NCI-H1694 (cell line): ENCODE measurements at regions not wholly inside any gene's neighbourhood (a gene's known extent, or its start where the extent isn't known, plus 50 kb on each side); places are given as distances from the start of the nearest gene placed in this dataset.

ENCODE experiments used
- DNase-seq: peaks from one replicate; lab custom pipeline; 2025; lab: John Stamatoyannopoulos, UW

- no peak for DNase-seq
These were observed 142.0 kb downstream of the PTPN20 start for GRCh38 chr10:47053081-47053798.

- no peak for DNase-seq
These were observed 143.7 kb downstream of the PTPN20 start for GRCh38 chr10:47054974-47055373.

GRCh38 chr10:47055386-47056246 lies 144.4 kb downstream of the PTPN20 start:
- DNase-seq: no peak

- DNase-seq: no peak
These were observed 145.0 kb downstream of the PTPN20 start for GRCh38 chr10:47056247-47056510.

GRCh38 chr10:47057471-47057870 lies 146.2 kb downstream of the PTPN20 start:
- DNase-seq: no peak

GRCh38 chr10:47058032-47058702 lies 146.9 kb downstream of the PTPN20 start:
- no peak for DNase-seq

- DNase-seq: no peak
These were observed 147.7 kb downstream of the PTPN20 start for GRCh38 chr10:47058961-47059391.

- no peak for DNase-seq
These were observed 148.5 kb downstream of the PTPN20 start for GRCh38 chr10:47059606-47060311.

- DNase-seq: no peak
These were observed 149.1 kb downstream of the PTPN20 start for GRCh38 chr10:47060356-47060755.

GRCh38 chr10:47060993-47061500 lies 149.8 kb downstream of the PTPN20 start:
- DNase-seq: no peak

- no peak for DNase-seq
These were observed 150.5 kb downstream of the PTPN20 start for GRCh38 chr10:47061776-47062175.

- no peak for DNase-seq
These were observed 151.4 kb downstream of the PTPN20 start for GRCh38 chr10:47062441-47063200.

- DNase-seq: peak; percentile 20
These were observed 152.6 kb downstream of the PTPN20 start for GRCh38 chr10:47063858-47064257.

- no peak for DNase-seq
These were observed 154.7 kb downstream of the PTPN20 start for GRCh38 chr10:47065903-47066302.

GRCh38 chr10:47067949-47068940 lies 157.0 kb downstream of the PTPN20 start:
- DNase-seq: no peak

- DNase-seq: no peak
These were observed 159.3 kb downstream of the PTPN20 start for GRCh38 chr10:47070541-47070940.

GRCh38 chr10:47071891-47072290 lies 160.7 kb downstream of the PTPN20 start:
- no peak for DNase-seq

GRCh38 chr10:47073967-47074366 lies 162.7 kb downstream of the PTPN20 start:
- no peak for DNase-seq

- DNase-seq: no peak
These were observed 165.7 kb downstream of the PTPN20 start for GRCh38 chr10:47076949-47077361.

- DNase-seq: no peak
These were observed 166.2 kb downstream of the PTPN20 start for GRCh38 chr10:47077386-47077785.
